Activated T-cell treated with anti-CD3 and anti-CD28 coated beads for 48 hours (primary cell): ENCODE measurements at regions not wholly inside any gene's neighbourhood (a gene's known extent, or its start where the extent isn't known, plus 50 kb on each side); places are given as distances from the start of the nearest gene placed in this dataset.

ENCODE experiments used
- DNase-seq: peaks from one replicate; pipeline ENCODE4 v3.0.0-alpha.2; 2020; ENCODE audit warnings: low read depth

DNA sequence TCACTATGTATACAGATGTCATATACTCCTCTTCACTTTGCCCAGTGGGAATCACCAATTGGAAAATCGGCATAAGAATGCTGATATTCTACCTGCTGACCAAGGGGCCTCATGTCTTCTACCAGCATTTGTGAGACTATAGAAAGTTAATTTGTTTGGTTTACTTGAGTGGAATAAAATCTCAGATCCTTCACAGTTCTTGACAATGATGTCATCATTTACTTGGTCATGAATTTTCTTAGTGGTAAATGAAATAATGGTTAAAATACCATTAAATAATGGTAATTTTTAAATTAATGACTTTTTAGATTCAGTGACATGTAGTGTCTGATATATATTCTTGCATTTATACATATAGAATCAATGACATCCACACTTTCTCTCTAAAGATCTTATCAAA, 1052.6 kb downstream of the ADGRL3 start:
- no peak for DNase-seq

DNA sequence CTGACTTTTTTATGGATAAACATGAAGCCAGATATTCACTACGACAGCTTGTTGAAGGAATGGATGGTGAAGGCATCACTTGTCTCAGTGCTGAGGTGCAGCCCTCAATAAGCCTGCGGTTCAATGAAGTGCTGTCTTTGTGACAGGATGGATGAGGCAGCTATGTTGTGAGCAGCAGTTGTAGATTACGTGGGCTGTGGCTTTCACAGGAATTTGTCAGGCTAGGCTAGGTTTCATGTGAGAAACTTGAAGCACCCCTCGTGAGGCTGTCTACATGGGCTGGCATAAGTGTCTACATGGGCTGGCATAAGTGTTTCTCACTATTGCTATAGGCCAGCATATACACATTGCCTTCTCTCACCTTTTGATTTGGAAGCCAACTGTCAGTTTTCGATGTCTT, 1050.0 kb downstream of the ADGRL3 start:
- DNase-seq, result no peak

DNA sequence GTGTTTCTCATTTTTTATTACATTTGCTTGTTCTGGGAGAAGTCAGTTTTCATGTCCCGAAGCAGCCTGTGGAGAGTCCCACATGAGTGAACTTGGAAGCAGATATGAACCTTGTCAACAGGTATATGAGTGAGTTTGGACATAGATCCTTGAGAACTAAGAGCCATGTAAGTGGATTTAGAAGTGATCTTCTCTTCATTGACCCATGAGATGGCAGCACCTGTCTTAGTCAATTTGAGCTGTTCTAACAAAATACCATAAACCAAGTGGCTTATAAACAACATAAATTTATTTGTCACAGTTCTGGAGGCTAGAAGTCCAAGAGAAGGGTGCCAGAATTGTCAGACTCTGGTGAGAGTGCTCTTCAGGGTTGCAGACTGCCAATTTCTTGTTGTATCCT, 1043.8 kb downstream of the ADGRL3 start:
- no peak for DNase-seq

DNA sequence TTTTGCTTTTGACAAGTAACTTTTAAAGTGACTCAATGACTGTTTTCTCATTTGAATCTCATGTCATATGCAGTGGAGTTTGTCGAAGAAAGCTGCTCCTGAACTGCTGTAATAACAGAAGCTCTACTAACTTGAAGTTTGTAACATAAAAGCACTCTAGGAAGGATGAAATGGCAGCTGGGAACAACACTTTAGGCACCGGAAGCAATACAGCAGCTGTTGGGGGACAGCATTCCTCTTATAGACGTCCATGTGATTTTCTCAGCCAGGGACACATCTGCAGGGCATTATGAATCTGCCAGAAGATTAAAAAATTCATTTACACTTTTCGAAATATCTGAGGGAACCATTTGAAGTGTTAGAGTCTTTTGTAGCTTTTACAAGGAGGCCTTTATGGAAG, 1035.8 kb downstream of the ADGRL3 start:
- no peak for DNase-seq

DNA sequence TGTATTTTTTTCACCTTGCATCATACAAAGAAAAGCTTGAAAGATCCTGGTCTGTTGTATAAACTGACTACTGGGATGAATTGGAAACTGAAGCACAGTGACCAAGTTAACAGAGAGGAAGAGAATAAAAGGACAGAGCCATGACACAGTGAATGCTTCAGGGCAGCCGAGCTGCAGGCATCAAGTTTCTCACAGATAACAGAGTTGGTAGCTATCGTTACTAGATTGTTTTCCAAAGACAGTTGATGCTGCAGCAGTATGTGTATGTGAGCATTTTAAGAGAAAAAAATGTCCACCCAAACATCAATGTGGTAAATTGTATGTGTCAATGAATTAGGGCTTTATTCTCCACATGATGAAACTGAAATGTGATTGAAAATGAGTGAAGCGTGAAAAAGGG, 1032.7 kb downstream of the ADGRL3 start:
- no peak for DNase-seq

DNA sequence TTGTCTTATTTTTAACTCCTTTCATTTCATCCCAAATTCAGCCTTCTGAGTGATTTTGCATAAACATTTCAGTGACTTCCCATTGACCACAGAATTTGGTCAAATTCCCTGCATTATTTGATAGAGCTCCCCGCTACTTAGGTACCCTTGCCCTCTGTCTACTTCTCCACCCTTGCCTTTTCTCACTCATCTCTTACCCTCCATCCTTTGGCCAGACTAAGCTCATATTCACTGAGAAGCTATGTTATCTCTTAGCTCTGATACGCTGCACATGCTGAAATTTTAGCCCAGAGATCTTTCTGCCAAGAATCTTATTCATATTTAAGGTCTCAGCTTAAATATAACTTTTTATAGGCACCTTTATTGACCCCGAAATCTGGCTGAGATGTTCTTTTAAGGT, 1031.9 kb downstream of the ADGRL3 start:
- DNase-seq, result no peak

DNA sequence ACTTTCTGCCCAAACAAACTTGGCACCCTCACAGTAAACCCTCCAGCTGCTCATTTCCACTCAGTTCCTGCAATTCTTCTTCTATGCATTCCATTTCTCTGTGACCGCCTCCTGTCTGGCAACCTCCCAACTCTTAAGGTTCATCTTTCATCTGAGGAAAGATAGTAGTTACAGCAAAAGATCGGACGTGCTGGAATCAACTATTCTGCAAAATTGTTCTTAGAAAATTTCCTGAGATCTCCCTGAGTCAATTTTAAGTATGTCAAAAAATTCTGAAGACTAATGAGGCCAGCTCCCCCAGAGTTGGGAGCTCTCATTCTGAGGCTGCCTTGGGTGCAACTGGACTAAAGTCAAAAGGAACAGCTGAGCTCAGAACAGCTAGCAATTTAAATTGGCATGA, 1026.0 kb downstream of the ADGRL3 start:
- DNase-seq, result no peak

DNA sequence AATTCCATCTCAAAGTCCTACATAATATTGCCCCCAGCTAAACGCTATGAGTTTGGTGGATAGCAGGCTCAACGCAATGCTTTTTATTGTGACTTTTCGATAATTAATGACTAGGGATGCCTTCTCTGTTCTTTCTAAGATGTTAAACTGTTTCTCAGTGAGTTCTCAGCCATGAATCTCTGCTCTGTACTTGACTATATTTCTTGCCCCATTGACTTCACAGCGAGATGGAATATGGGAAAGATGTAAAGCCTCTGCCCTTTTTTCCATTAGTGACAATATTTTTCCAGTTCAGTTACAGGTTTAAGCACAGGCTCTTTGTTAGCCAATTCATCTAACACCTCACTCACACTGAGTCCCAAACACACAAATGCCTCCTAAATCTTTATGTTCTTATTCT, 1022.0 kb downstream of the ADGRL3 start:
- DNase-seq, result no peak

DNA sequence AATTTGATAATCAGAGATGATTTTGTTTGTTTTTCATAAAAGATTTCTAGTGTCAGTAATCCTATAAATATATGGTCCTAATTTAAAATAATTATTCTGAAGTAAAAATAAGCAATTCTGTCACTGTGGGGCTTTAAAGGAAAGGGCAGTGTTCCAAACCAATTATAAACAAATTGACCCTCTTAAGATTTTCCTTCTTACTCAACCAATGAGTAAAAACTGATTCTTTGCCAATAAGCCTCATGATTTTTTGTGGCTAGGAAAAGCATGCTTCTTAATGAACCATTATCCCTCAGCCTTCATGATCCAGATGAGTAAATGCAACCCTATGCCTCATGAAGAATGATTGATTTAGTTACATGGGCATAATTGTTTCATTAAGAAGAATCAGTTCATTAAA, 1010.4 kb downstream of the ADGRL3 start:
- no peak for DNase-seq

DNA sequence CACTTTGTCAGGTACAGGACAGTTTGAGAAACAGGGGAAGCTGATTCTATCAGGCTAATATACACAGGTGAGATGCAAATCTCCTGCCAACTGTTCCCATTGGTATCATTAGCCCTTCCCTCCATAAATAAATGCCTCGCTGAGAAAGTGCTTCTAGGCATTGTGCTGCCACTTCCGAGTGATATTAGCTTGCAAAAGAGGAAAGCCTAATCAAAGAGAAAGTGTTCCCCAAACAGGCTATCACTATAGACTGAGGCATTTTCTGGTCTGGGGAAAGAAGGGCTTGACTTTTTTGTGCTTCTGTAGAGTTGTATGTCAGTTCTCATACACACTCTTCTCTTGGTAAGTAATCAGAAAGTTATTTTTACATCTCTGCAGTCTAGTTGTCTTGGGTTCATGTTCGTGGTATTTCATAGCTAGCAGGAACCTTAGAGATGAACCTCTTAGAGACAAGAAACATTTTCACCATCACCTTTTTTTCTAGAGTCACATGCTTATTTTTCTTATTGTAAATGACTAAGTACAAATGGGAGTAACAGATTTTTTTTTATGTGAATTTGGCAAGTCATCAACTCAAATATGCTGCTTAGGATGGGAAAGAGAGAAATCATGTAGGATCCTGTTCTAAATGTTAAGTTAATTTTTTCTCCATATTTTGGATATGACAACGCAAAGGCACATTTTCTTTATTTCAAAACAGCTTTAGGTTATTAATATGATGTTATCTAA, 1009.8 kb downstream of the ADGRL3 start:
- no peak for DNase-seq

DNA sequence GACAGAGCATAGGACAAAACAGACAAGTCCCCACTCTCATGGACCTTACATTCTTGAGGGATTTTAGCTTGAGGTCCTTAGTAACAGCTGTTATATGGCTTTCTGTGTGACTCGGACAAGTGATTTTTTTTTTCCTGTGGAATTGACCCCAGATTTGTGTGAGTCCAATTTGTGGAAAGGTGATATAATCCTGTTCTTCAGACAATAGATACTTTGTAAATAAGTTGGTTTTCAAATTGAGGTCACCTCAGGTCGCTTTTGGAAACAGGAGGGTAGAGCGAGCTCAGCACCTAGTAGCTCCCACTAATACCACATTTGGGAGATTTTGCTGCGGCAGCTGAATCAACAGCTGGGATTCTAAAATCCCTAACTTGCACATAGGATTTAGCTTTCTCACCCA, 1008.8 kb downstream of the ADGRL3 start:
- no peak for DNase-seq

DNA sequence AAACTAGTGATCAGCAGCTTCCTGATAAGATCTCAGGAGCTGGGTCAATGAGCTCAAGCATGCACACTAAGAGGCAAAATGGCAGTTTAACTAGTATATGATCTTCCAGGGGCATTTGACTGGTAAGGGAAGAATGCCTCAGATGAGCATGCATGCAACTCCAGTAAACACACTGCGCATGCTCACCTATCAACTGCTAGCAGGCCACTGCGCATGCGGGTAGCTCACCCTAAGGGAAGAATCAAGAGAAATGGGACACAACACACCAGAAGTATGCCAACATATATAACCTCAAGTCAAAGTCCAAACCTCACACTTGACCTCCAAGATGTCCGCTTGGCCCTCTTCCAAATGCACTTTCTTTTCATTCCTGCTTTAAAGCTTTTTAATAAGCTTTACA, 1004.0 kb downstream of the ADGRL3 start:
- no peak for DNase-seq

DNA sequence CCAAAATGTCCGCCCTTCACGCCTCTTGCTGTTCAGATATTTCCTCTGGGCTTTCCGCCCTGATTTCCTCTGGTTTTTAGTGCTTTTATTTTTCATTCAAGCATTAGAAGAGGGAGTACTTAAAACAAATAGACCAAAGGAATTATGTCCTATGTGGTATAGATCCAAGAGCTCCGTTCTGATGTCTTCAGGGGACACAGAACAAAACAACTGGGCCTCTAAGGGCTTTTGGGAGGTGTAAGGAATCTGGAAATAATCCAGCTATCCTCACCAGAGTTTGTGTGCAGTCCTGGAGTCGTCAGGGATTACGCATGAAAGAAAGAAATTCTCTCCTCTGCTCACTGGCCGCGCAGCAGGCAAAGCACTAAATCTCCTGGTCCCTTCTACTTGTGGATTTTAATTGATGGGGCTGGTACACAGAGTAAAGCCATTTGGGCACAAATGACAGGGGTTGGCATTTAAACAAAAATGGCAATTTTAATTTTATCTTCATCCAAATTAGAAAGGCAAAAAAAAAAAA, 999.2 kb downstream of the ADGRL3 start:
- no peak for DNase-seq

DNA sequence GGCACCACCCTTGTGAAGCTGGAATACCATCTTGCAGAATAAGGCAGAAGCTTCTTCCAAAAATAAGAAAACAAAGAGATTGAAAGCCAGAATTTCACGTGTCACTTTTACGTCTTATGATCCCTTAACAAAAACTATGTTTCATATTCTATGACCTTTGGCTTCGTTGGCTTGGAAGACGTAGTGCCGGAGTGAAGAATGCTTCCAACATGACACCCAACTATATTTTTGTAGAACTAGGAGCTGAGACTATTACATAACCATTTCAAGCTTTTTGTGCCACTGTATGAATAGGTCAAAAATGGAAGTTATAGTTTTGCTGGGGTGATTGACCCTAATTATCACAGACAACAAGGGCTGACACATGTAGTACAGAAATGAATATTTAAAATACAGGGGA, 996.2 kb downstream of the ADGRL3 start:
- no peak for DNase-seq

DNA sequence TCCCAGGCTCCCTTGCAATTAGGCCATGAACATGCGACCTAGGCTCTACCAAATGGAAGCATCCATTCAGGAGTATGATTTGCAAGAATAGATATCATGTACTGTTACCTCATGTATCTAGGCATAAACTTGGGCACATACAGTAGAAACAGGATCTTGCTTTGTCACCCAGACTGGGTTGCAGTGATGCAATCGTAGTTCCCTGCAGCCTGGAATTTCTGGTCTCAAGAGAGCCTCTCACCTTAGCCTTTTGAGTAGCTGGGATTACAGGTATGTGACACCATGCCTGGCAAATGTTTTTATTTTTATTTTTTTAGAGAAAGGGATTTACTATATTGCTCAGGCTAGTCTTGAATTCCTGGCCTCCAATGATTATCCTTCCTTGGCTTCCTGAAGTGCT, 994.2 kb downstream of the ADGRL3 start:
- DNase-seq, result no peak

DNA sequence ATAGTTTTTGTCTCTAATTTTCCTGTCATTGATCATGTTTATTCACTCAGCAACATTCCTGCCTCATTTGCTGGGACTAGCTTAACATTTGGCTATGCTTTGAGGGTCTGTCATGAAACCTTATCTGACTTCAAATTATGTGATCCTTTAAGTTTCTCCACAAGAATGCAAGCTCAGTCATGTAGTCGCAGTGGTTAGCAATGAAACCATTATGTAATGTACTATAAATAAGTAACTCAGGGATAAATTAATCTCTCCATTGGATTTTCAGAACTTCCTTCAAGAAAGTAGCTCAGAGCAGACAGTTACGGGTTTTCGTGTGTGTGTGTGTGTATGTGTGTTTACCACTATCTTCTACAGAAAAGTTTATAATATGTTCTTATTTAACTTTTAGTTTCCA, 993.6 kb downstream of the ADGRL3 start:
- no peak for DNase-seq

DNA sequence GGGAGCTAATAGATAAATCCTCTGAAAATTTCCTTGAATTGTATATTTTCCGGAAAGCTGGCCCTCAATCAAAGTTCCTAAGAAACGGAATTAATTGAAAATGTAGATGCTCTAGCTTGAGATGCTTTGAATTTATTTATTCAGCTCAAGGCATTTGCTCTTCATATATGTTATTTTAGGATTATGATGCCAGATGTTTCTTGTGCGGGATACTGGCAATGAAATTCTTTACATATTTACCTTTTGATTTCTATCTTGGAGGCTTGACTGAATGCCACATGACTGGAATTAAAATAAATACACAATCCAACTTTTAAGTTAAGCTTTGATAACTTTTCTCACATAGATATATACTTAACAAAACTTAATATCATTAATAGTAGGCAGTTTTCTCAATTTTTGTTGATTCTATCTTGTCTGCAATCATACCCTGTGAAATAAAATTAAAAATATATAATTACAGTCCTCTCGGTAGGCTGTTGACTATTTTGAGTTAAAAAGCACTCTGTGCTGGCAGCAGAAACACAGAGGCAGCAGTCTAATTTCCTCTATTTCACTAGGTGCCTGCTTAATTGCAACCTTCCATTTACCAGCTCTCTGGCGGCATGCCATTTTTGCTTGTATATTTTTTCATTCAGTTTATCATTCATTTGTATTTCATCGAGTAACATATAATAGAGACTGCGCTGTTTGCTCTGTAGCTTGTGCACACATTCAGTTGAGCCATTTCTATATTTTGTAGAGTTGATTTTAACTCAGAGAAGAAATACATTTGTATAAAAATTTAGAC, 991.5 kb downstream of the ADGRL3 start:
- no peak for DNase-seq

DNA sequence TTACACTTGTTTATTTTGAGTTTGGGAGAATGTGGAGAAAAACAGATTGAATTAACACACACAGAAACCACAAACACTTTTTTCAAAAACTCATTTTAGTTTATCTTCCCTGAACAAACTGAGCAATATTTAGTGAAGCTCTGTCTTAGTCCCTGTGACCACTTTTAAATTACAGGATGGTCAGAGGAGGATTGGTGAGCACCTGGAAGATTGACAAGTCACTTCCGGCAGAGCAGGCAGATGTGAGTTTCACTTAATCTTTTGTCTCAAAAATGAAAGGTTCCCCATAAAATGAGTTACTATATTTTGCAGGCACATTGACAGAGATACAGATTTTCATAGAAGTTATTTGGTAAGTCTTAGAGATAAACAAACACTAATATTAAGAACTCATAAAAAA, 970.1 kb downstream of the ADGRL3 start:
- DNase-seq, result no peak

DNA sequence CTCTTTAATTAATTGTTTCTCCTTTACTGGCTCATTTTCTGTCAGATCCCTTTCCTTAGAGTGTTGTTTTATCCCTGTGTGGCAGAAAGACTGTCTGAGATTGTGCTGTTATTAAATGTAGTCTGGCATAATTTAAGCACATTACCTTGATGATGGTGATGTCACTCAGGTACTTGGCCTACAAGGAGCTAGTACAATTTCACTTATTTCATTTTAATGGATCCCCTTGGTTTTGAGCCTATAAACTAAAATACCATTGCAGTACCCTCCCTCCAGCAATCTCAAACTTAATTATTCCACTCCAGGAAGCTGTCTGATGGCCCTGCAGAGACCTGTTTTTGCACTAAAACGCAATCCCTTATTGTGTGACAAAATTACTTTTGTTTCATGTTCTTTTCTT, 968.6 kb downstream of the ADGRL3 start:
- DNase-seq, result no peak

DNA sequence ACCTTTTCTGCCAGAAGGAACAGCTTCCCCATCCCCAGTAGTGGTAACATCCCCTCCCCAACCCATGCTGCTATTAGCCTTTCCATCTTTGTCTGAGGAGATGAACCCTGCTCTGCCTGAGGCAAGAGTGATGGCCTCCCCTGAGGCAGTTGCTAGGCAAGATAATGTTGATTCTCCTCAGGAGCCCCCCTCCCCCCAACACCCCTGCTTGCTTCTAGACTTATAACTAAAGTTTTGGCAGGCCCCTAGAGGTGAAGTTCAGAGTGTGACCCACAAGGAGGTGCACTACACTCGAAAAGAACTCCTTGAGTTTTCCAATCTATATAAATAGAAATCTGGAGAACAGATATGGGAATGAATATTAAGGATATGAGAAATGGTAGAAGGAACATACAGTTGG, 962.5 kb downstream of the ADGRL3 start:
- DNase-seq, result no peak

DNA sequence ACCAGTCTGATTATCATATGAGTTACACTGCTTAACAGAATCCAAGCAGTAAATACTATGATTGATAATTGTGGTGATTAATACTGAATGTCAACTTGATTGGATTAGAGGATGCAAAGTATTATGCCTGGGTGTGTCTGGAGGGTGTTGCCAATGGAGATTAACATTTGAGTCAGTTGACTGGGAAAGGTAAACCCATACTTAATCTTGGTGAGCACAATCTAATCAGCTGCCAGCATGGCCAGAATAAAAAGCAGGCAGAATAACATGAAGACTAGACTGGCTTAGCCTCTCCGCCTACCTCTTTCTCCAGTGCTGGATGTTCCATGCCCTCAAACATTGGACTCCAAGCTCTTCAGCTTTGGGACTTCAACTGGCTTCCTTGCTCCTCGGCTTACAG, 961.3 kb downstream of the ADGRL3 start:
- DNase-seq, result no peak

DNA sequence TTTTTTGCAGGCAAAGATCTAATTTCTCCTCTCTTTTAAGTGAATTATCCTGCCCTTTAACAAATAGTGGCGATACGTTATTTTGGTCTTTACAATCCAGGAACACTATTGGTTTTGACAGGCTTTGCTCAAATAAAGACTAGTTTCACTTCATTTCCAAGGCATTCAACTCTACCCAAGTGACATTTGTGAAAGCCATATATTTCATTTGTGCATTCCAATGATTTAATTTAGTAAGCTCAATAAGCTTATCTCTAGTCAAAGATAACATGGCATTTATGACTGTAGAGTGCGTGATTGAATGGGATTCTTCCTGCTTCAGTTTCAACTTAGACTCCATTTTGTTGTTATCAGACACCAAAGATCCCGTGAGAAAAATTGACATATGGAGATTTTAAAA, 959.8 kb downstream of the ADGRL3 start:
- no peak for DNase-seq

DNA sequence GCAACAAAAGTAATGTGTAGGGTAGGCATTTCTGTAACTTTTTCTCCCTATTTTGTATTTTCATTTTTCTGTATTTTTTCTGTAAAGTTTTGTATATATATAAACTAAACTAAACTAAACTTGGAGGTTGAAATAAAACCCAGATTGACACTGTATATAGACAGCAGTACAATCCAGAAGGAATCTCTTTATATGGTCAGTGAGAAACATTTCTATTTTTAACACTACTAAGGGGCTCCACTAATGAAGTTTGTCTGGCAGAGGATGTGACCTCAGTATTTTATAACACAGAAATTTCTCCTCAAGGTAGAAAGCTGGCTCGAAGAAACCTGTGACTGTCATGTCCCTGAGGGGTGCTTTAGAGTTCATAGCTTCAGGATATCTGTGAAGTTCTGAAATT, 959.2 kb downstream of the ADGRL3 start:
- DNase-seq, result no peak

DNA sequence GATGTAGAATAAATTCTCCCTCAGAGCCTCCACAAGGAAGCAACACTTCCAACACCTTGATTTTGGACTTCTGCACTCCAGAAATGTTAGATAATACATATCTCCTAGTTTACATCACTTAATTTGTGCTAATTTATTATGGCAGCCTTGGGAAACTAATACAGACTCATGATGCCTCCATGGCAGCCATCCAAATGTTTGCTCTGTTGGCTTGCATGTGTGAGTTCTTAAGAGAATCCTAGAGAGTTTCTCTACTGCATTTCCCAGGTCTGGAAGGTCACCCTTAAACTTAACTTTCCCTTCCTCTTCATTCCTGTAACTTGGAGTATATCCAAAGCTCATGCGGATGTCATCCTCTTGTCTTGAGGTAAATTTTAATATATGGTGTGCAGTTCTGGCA, 956.1 kb downstream of the ADGRL3 start:
- no peak for DNase-seq
